K562 (cell line): ENCODE measurements at regions not wholly inside any gene's neighbourhood (a gene's known extent, or its start where the extent isn't known, plus 50 kb on each side); places are given as distances from the start of the nearest gene placed in this dataset.

Experiments used
- ATAC-seq: fragments of 200-7000 bp; cut with Tn5 transposase; 3 replicates; pipeline ENCODE4 v1.9.1; 2020; ENCODE audit warnings: moderate library complexity
- BruUV-seq: library from RNA; stranded (reverse); fragments of 400-500 nt; replicated peaks from 2 replicates; lab custom pipeline; 2021; lab: Mats Ljungman, UMichigan
- CTCF ChIA-PET: fragments of 300-600 bp; formaldehyde crosslinking; extraction: SDS; loops from one replicate; lab custom pipeline; 2021; ENCODE audit warnings: low intra/inter-chr PET ratio; lab: Yijun Ruan, JAX
- POLR2A ChIA-PET: fragments of 300-600, 350-650 bp; sonication (Branson Sonifier 250); formaldehyde crosslinking; extraction: SDS; loops from one replicate; lab custom pipeline; 2021; ENCODE audit warnings: antibody characterized with exemption, inconsistent platforms; lab: Yijun Ruan, JAX
- DNase-seq, 4 experiments: peaks; one replicate each; pipeline versions ENCODE4 v3.0.0 to v3.0.0-alpha.2; 2011 to 2018; ENCODE audit warnings: low spot score in 3 of 4, mixed read lengths in 3 of 4; ENCODE audit errors: extremely low read depth in 1 of 4
- FAIRE-seq: peaks from 2 replicates; lab custom pipeline; 2011; peaks lifted over from hg19 to GRCh38; lab: Jason Lieb, UNC
- H2AFZ ChIP-seq: 2 replicates; pipeline ENCODE4 v1.6.0; 2011; ENCODE audit warnings: low read depth, low read length, control low read depth, inconsistent platforms
- H3K27ac ChIP-seq: fragments of 200-600 bp; 3 replicates; pipeline ENCODE4 v1.8.0; 2011; ENCODE audit warnings: low read depth, mild to moderate bottlenecking, control low read depth, inconsistent platforms, low read length, moderate library complexity, mixed read lengths; ENCODE audit errors: extremely low read depth
- H3K27me3 ChIP-seq, 2 experiments: fragments of 300-600 bp in 1 of 2; 2 replicates in 1 of 2; 3 replicates in 1 of 2; pipeline versions ENCODE4 v1.6.0 to v1.8.0; 2011; ENCODE audit warnings: inconsistent platforms in 2 of 2, low read length in 2 of 2, mild to moderate bottlenecking in 1 of 2, mixed read lengths in 1 of 2, moderate library complexity in 1 of 2; ENCODE audit not compliant: control insufficient read depth in 2 of 2, insufficient read depth in 2 of 2
- H3K36me3 ChIP-seq: fragments of 300-600 bp; 3 replicates; pipeline ENCODE4 v1.8.0; 2011; ENCODE audit warnings: mild to moderate bottlenecking, low read length, inconsistent platforms; ENCODE audit not compliant: control insufficient read depth, insufficient read depth
- H3K4me1 ChIP-seq, 2 experiments: fragments of 200-600 bp in 1 of 2; replicated peaks in 1 of 2; 2 replicates in 1 of 2; 3 replicates in 1 of 2; pipeline versions ENCODE4 v1.5.1 to v1.8.0; 2011; ENCODE audit warnings: inconsistent platforms in 2 of 2, low read length in 2 of 2, mild to moderate bottlenecking in 1 of 2, mixed read lengths in 1 of 2, moderate library complexity in 1 of 2; ENCODE audit not compliant: control insufficient read depth in 2 of 2, insufficient read depth in 2 of 2
- H3K4me2 ChIP-seq: 2 replicates; pipeline ENCODE4 v1.6.1; 2011; ENCODE audit warnings: low read length, control low read depth, inconsistent platforms, mixed read lengths; ENCODE audit not compliant: insufficient read depth
- H3K4me3 ChIP-seq: fragments of 200-600 bp; sonication (generic), shearing (Covaris generic); 2 replicates; pipeline ENCODE4 v1.5.1; 2016; ENCODE audit warnings: control low read depth, inconsistent platforms
- H3K79me2 ChIP-seq: fragments of 200-600 bp; 3 replicates; pipeline ENCODE4 v1.8.0; 2011; ENCODE audit warnings: low read length, inconsistent platforms; ENCODE audit not compliant: control insufficient read depth, insufficient read depth
- H3K9ac ChIP-seq, 2 experiments: 2 replicates each; pipeline versions ENCODE4 v1.6.0 to v1.6.1; 2011; ENCODE audit warnings: low read depth in 2 of 2, low read length in 2 of 2, control low read depth in 1 of 2, inconsistent platforms in 1 of 2, mild to moderate bottlenecking in 1 of 2, mixed read lengths in 1 of 2; ENCODE audit not compliant: insufficient read depth in 1 of 2
- H3K9me1 ChIP-seq: one replicate; pipeline ENCODE4 v1.6.0; 2011; ENCODE audit warnings: inconsistent platforms, mild to moderate bottlenecking, low read length, moderate library complexity; ENCODE audit not compliant: control insufficient read depth, insufficient read depth
- H3K9me3 ChIP-seq: replicated peaks from 2 replicates; pipeline ENCODE4 v1.5.1; 2011; ENCODE audit warnings: low read depth, low read length, inconsistent platforms; ENCODE audit not compliant: control insufficient read depth, insufficient read depth
- H4K20me1 ChIP-seq: replicated peaks from 2 replicates; pipeline ENCODE4 v1.6.1; 2011; ENCODE audit warnings: low read length, inconsistent platforms, mixed read lengths; ENCODE audit not compliant: control insufficient read depth, insufficient read depth
- CBFA2T3 ChIP-seq: fragments of 450-650 bp; IDR thresholded peaks from 2 replicates; pipeline ENCODE4 v1.6.1; 2017
- CEBPG ChIP-seq, 3 experiments: fragments of 200-800 bp in 1 of 3; sonication (Bioruptor generic) in 1 of 3; sonication (generic) in 1 of 3; formaldehyde crosslinking in 1 of 3; IDR thresholded peaks in 2 of 3; conservative IDR thresholded peaks in 1 of 3; 2 replicates each; pipeline versions ENCODE4 v1.6.1 to v1.8.0; 2016 to 2022; ENCODE audit warnings: missing compliant biosample characterization in 2 of 3, missing genetic modification characterization in 2 of 3, mild to moderate bottlenecking in 1 of 3, missing genetic modification reagents in 1 of 3
- ID3 ChIP-seq, 2 experiments: fragments of 250-450 bp in 1 of 2; fragments of 450-650 bp in 1 of 2; sonication (Bioruptor Pico) in 1 of 2; IDR thresholded peaks; 2 replicates each; pipeline versions ENCODE4 v1.6.1 to v1.8.0; 2016 to 2021; ENCODE audit warnings: mild to moderate bottlenecking in 2 of 2, moderate library complexity in 2 of 2, missing compliant biosample characterization in 1 of 2, missing genetic modification characterization in 1 of 2
- SP2 ChIP-seq: IDR thresholded peaks from 2 replicates; pipeline ENCODE4 v1.6.1; 2011; ENCODE audit warnings: mild to moderate bottlenecking, low read depth, low read length, moderate library complexity; ENCODE audit not compliant: poor library complexity, severe bottlenecking; ENCODE audit errors: extremely low read depth
- TRIM24 ChIP-seq, 2 experiments: fragments of 450-650 bp; IDR thresholded peaks; 2 replicates each; pipeline ENCODE4 v1.6.1; 2016
- ZNF212 ChIP-seq: fragments of 450-650 bp; formaldehyde crosslinking; IDR thresholded peaks from 2 replicates; pipeline ENCODE4 v1.4.0; 2020; ENCODE audit warnings: mild to moderate bottlenecking
- ZNF589 ChIP-seq: fragments of 200-800 bp; sonication (Bioruptor generic); IDR thresholded peaks from 2 replicates; pipeline ENCODE4 v1.6.1; 2016; ENCODE audit warnings: low read depth, missing genetic modification characterization, missing compliant biosample characterization
- WGBS: fragments of 100-300 bp; shearing (Covaris generic); methylation state at CpG from one replicate; pipeline ENCODE4 v1.1.6; 2016; ENCODE audit warnings: low coverage, mixed read lengths; ENCODE audit not compliant: insufficient coverage; ENCODE audit errors: missing lambda C conversion rate; 5-methylcytosine and 5-hydroxymethylcytosine counted together
- in situ Hi-C: fragments of 300-500 bp; cut with MboI; formaldehyde crosslinking; loops from 4 replicates; pipeline ENCODE4 v1.15.0; 2018; ENCODE audit warnings: inconsistent platforms, mixed read lengths
- intact Hi-C: fragments of 100-400 bp; cut with micrococcal nuclease; formaldehyde crosslinking; loops from 2 replicates; pipeline ENCODE4 v1.14.2; 2022

DNA sequence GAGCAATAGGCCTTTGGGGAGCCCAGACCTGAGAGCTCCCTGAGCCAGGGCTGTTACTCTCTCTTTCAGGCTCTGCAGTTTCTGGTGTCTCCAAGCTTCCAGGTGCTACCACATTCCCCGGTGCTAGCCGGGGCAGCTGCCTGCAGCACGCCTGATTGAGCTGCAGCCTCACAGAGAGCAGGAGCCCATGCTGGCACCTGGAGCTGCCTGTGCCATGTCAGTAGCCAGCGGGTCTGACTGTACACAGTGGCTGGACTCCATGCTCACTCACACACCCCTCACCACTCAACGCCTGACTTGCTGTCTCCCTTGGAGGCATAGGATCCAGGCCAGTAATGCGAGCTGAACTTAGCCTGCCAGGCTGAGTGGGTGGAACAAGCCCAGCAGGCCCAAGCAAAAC lies 800.4 kb upstream of the AGA start:
- BruUV-seq: no TSS peak
- 0% methylated on average over 5 of the region's 6 CpGs for WGBS
- ChIA-PET POLR2A (interaction anchor here (0.5 kb wide), 1 partner anchor 1565 kb away, joined by 3 read pairs; no protein-coding TSS in a partner anchor), CTCF (no interaction called here)
- no peaks in the 10 kb centered on the region for H3K9me3 ChIP-seq
- no peaks in the 10 kb centered on the region for H3K79me2 ChIP-seq
- no peaks in the 10 kb centered on the region for H3K9me1 ChIP-seq
- intact Hi-C loops (no loop called here), in situ Hi-C loops (no loop called here)
- DNase-seq (no peak), ATAC-seq (no peak), FAIRE-seq (no peak)
- no peaks in the 10 kb centered on the region for H3K4me1 ChIP-seq
- H3K4me2 ChIP-seq: no peak overlapping the region
- no peak overlapping the region for H3K4me3 ChIP-seq
- no peak overlapping the region for H3K27ac ChIP-seq
- H4K20me1 ChIP-seq: no peaks in the 10 kb centered on the region
- H3K9ac ChIP-seq: no peak overlapping the region
- H3K36me3 ChIP-seq: no peaks in the 10 kb centered on the region
- no peak overlapping the region for H2AFZ ChIP-seq
- no peaks in the 10 kb centered on the region for H3K27me3 ChIP-seq
- TF ChIP-seq ZNF212 (CRISPR knock-in tag) (no peak), CBFA2T3 (no peak), SP2 (no peak), TRIM24 (IDR thresholded peaks at IDR 0.05) (no peak), ID3 (CRISPR knock-in tag; IDR thresholded peaks at IDR 0.05) (no peak), ID3 (tag; IDR thresholded peaks at IDR 0.05) (no peak)

- Histone ChIP-seq H3K9ac (no peak overlapping the region), H3K4me1 (no peaks in the 10 kb centered on the region), H3K27ac (no peak overlapping the region), H3K27me3 (no peaks in the 10 kb centered on the region), H4K20me1 (no peaks in the 10 kb centered on the region), H3K4me2 (no peak overlapping the region), H3K9me3 (no peaks in the 10 kb centered on the region), H2AFZ (no peak overlapping the region), H3K9me1 (no peaks in the 10 kb centered on the region), H3K36me3 (no peaks in the 10 kb centered on the region), H3K4me3 (no peak overlapping the region), H3K79me2 (no peaks in the 10 kb centered on the region)
- no peak for TF ChIP-seq ZNF589 (CRISPR knock-in tag)
- TF ChIP-seq CEBPG (CRISPR knock-in tag; IDR thresholded peaks at IDR 0.05): no peak
- TF ChIP-seq CEBPG (tag; conservative IDR thresholded peaks at IDR 0.05 in 1 of 2, IDR thresholded peaks at IDR 0.05 in 1 of 2): peak in 1 of 2 experiments; percentile 22; a peak in 1 of 4 replicates
- in situ Hi-C loops: no loop called here
- WGBS: 11% methylated on average over 1 of the region's 1 CpG
- FAIRE-seq (no peak), DNase-seq (no peak), ATAC-seq (no peak)
- intact Hi-C loops: no loop called here
- ChIA-PET POLR2A (no interaction called here), CTCF (no interaction called here)
- no TSS peak for BruUV-seq
Measured at GRCh38 chr4:178244785-178245184, 802.5 kb upstream of the AGA start.
